GM19395 (cell line): ENCODE measurements at regions not wholly inside any gene's neighbourhood (a gene's known extent, or its start where the extent isn't known, plus 50 kb on each side); places are given as distances from the start of the nearest gene placed in this dataset.

Experiments used
- ATAC-seq: cut with Tn5 transposase; IDR thresholded peaks from one replicate; pipeline ENCODE4 v1.9.1; 2021; ENCODE audit warnings: mild to moderate bottlenecking, moderate library complexity; ENCODE audit not compliant: unreplicated experiment

GRCh38 chr11:134712228-134713145 lies 300.4 kb upstream of the B3GAT1 start:
- ATAC-seq = no peak

- ATAC-seq = no peak
Observed at GRCh38 chr11:134711588-134711987, 299.5 kb upstream of the B3GAT1 start.

GRCh38 chr11:134710861-134711407 lies 298.9 kb upstream of the B3GAT1 start:
- no peak for ATAC-seq

- ATAC-seq = no peak
Observed at GRCh38 chr11:134705858-134706257, 293.8 kb upstream of the B3GAT1 start.

- ATAC-seq = no peak
Observed at GRCh38 chr11:134702827-134703226, 290.8 kb upstream of the B3GAT1 start.

- ATAC-seq = no peak
Observed at GRCh38 chr11:134701564-134702165, 289.6 kb upstream of the B3GAT1 start.

- ATAC-seq = no peak
Observed at GRCh38 chr11:134700101-134700640, 288.1 kb upstream of the B3GAT1 start.

- ATAC-seq = no peak
Observed at GRCh38 chr11:134696455-134696854, 284.4 kb upstream of the B3GAT1 start.

- ATAC-seq = no peak
Observed at GRCh38 chr11:134691985-134692384, 279.9 kb upstream of the B3GAT1 start.

- no peak for ATAC-seq
Observed at GRCh38 chr11:134691295-134691873, 279.3 kb upstream of the B3GAT1 start.

GRCh38 chr11:134689886-134690285 lies 277.8 kb upstream of the B3GAT1 start:
- ATAC-seq = no peak

GRCh38 chr11:134687548-134687947 lies 275.5 kb upstream of the B3GAT1 start:
- no peak for ATAC-seq

GRCh38 chr11:134686460-134687061 lies 274.5 kb upstream of the B3GAT1 start:
- no peak for ATAC-seq

GRCh38 chr11:134685793-134686380 lies 273.8 kb upstream of the B3GAT1 start:
- ATAC-seq = no peak

- no peak for ATAC-seq
Observed at GRCh38 chr11:134684576-134684975, 272.5 kb upstream of the B3GAT1 start.

- ATAC-seq = no peak
Observed at GRCh38 chr11:134683860-134684259, 271.8 kb upstream of the B3GAT1 start.

GRCh38 chr11:134682577-134682976 lies 270.5 kb upstream of the B3GAT1 start:
- no peak for ATAC-seq

GRCh38 chr11:134679592-134679991 lies 267.6 kb upstream of the B3GAT1 start:
- no peak for ATAC-seq

- no peak for ATAC-seq
Observed at GRCh38 chr11:134678744-134679143, 266.7 kb upstream of the B3GAT1 start.

GRCh38 chr11:134677891-134678551 lies 266.0 kb upstream of the B3GAT1 start:
- ATAC-seq = no peak
